ENCODE measurements at regions not wholly inside any gene's neighbourhood (a gene's known extent, or its start where the extent isn't known, plus 50 kb on each side); places are given as distances from the start of the nearest gene placed in this dataset.

- H3K4me1 ChIP-seq (ENCODE audit: low read depth): no peaks in the 10 kb centered on the region
- no peaks in the 10 kb centered on the region for H3K36me3 ChIP-seq (ENCODE audit: low read depth)
- TF ChIP-seq, protein P1, sequence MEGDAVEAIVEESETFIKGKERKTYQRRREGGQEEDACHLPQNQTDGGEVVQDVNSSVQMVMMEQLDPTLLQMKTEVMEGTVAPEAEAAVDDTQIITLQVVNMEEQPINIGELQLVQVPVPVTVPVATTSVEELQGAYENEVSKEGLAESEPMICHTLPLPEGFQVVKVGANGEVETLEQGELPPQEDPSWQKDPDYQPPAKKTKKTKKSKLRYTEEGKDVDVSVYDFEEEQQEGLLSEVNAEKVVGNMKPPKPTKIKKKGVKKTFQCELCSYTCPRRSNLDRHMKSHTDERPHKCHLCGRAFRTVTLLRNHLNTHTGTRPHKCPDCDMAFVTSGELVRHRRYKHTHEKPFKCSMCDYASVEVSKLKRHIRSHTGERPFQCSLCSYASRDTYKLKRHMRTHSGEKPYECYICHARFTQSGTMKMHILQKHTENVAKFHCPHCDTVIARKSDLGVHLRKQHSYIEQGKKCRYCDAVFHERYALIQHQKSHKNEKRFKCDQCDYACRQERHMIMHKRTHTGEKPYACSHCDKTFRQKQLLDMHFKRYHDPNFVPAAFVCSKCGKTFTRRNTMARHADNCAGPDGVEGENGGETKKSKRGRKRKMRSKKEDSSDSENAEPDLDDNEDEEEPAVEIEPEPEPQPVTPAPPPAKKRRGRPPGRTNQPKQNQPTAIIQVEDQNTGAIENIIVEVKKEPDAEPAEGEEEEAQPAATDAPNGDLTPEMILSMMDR (IDR thresholded peaks at IDR 0.05): peak; percentile 56
- no peaks in the 10 kb centered on the region for H3K9me3 ChIP-seq
- peak; percentile 69 to 83 (median 73) for DNase-seq
- ATAC-seq: peak; percentile 89
- no peak overlapping the region for H3K4me3 ChIP-seq
- intact Hi-C loops (cut with DNase I, micrococcal nuclease): loop anchor here (5.0 kb wide), 3 partner anchors 165 to 240 kb away; no protein-coding TSS in a partner anchor
Observed at GRCh38 chr6:137707590-137708360, 159.3 kb upstream of the TNFAIP3 start.

DNA sequence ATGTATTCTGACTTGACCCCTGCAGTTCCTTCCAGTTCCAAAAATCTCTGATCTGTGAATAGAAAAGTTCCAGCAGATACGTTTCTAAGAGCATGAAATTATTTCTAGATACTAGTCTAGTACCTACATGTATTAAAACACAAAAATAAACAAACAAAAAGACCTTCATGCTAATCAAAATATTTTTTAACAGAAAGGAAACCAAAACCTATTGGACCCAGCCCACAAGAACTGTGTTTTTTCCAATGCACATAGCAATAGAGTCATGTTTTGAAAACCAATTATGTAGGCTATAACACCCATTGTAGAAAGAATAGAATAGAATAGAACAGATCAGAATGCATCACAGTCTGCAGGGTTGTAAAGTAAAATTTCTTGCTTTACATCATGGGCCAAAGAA, 158.6 kb upstream of the TNFAIP3 start:
- TF ChIP-seq, protein P1 (IDR thresholded peaks at IDR 0.05): no peak
- no peaks in the 10 kb centered on the region for H3K4me1 ChIP-seq (ENCODE audit: low read depth)
- no peaks in the 10 kb centered on the region for H3K36me3 ChIP-seq (ENCODE audit: low read depth)
- ATAC-seq (no peak), DNase-seq (no peak)
- H3K9me3 ChIP-seq: no peaks in the 10 kb centered on the region
- intact Hi-C loops (cut with DNase I, micrococcal nuclease): loop anchor here (5.0 kb wide), 3 partner anchors 164 to 239 kb away; no protein-coding TSS in a partner anchor
- no peak overlapping the region for H3K4me3 ChIP-seq

DNA sequence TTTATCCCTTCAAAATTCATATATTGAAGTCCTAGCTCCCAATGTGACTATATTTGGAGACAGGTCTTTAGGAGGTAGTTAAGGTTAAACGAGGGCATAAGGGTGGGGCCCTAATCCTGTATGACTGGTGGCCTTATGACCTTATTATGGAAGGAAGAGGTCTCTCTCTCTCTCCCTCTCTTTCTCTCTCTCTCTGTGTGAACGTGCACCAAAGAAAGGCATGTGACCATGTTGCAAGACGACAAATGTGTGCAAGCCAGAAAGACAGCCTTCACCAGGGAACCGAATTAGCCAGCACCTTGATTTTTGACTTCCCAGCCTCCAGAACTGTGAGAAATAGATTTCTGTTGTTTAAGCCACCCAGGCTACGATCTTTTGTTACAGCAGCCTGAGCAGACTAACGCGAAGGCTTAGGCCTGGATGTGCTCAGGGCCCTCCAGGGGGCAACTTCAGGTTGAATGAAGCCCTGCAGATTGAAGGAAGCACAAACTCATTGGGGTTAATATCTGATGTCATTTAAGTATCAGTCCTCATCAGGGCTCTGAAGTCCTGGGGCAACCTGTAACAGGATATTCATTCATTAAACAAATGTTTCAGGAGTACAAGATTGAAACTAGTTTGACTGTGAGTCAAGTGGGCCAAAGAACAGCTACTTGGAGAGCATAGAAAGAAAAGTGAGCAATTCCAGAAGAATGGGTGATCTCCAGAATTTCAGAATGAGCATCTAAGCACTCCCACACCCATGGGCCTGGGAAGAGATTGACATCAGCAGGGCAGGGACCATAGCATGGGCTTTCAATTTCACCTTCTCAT, 157.4 kb upstream of the TNFAIP3 start:
- no peaks in the 10 kb centered on the region for H3K4me1 ChIP-seq (ENCODE audit: low read depth)
- H3K9me3 ChIP-seq: no peaks in the 10 kb centered on the region
- ATAC-seq: no peak
- TF ChIP-seq, protein P1 (IDR thresholded peaks at IDR 0.05): no peak
- DNase-seq: no peak
- no peak overlapping the region for H3K4me3 ChIP-seq
- H3K36me3 ChIP-seq (ENCODE audit: low read depth): no peaks in the 10 kb centered on the region
- intact Hi-C loops (cut with DNase I, micrococcal nuclease): loop anchor here (5.0 kb wide), 3 partner anchors 163 to 238 kb away; no protein-coding TSS in a partner anchor

DNA sequence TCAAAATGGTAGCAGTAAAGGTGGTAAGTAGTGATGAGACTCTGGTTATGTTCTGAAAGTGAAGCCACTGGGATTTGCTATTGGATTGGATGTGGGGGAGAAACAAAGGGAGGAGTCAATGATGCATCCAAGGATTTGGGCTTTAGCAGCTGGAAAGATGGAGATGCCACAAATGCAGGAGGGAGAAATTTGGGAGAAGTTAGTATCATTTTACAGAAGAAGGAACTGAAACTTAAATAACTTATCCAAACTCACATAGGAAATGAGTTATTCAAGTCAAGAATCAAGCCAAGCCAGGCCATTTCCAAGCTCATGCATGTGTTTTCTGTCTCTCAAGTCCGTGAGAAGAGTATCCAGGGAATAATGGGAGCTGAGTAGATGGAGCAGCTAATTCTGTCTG, 155.1 kb upstream of the TNFAIP3 start:
- intact Hi-C loops (cut with DNase I, micrococcal nuclease): no loop called here
- H3K4me3 ChIP-seq: no peak overlapping the region
- no peak for DNase-seq

DNA sequence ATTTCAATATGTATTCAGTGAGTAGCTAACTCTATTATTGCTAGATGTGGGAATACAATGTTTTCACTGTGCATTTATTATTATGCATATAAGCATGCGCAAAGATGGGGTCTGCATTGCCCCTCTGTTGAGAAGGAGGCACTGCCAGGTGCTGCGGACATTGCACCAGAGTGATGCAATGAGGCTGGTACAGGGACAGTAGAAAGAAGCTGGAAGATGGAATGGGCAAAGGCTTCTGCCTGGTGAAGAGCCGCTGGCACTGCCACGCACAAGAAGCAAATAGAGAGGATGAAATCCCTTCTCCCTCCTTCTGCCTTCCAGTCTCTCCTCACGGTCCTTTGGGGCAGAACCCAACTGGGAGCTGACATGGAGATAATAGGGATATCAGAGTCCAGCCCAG, 154.5 kb upstream of the TNFAIP3 start:
- Histone ChIP-seq H3K4me1 (ENCODE audit: low read depth) (no peaks in the 10 kb centered on the region), H3K4me3 (no peak overlapping the region), H3K9me3 (no peaks in the 10 kb centered on the region), H3K36me3 (ENCODE audit: low read depth) (no peaks in the 10 kb centered on the region)
- ATAC-seq (no peak), DNase-seq (no peak)
- TF ChIP-seq, protein P1 (IDR thresholded peaks at IDR 0.05): no peak
- intact Hi-C loops (cut with DNase I, micrococcal nuclease): no loop called here

More for the DNA sequence above, 155.1 kb upstream of the TNFAIP3 start:
- H3K36me3 ChIP-seq (ENCODE audit: low read depth): no peaks in the 10 kb centered on the region
- TF ChIP-seq, protein P1 (IDR thresholded peaks at IDR 0.05): no peak
- no peak for ATAC-seq
- H3K4me1 ChIP-seq (ENCODE audit: low read depth): no peaks in the 10 kb centered on the region
- H3K9me3 ChIP-seq: no peaks in the 10 kb centered on the region
